MCF 10A (cell line): ENCODE measurements at regions not wholly inside any gene's neighbourhood (a gene's known extent, or its start where the extent isn't known, plus 50 kb on each side); places are given as distances from the start of the nearest gene placed in this dataset.

Experiments
- BruUV-seq: library from RNA; stranded (reverse); fragments of 400-500 nt; replicated peaks from 2 replicates; lab custom pipeline; 2021; lab: Mats Ljungman, UMichigan
- CTCF ChIA-PET: fragments of 300-600 bp; sonication (Branson Sonifier 250); formaldehyde crosslinking; extraction: SDS; loops from one replicate; lab custom pipeline; 2021; ENCODE audit warnings: antibody characterized with exemption, inconsistent platforms; lab: Yijun Ruan, JAX
- POLR2A ChIA-PET: fragments of 300-600, 350-650 bp; sonication (Branson Sonifier 250); formaldehyde crosslinking; extraction: SDS; loops from one replicate; lab custom pipeline; 2020; ENCODE audit warnings: antibody characterized with exemption, inconsistent platforms; lab: Yijun Ruan, JAX
- DNase-seq: peaks from one replicate; pipeline ENCODE4 v3.0.0-alpha.2; 2018; ENCODE audit not compliant: unreplicated experiment
- H3K27ac Mint-ChIP-seq: one replicate; pipeline ENCODE4 v1.8.0; 2022; ENCODE audit warnings: mild to moderate bottlenecking, low read depth, mixed read lengths; ENCODE audit not compliant: unreplicated experiment
- H3K27me3 Mint-ChIP-seq: one replicate; pipeline ENCODE4 v1.8.0; 2022; ENCODE audit warnings: mixed read lengths; ENCODE audit not compliant: insufficient read depth, unreplicated experiment
- H3K36me3 Mint-ChIP-seq: one replicate; pipeline ENCODE4 v1.8.0; 2022; ENCODE audit warnings: mild to moderate bottlenecking, moderate library complexity, mixed read lengths; ENCODE audit not compliant: insufficient read depth, unreplicated experiment
- H3K4me1 Mint-ChIP-seq: one replicate; pipeline ENCODE4 v1.8.0; 2022; ENCODE audit warnings: mixed read lengths; ENCODE audit not compliant: insufficient read depth, unreplicated experiment
- H3K4me3 Mint-ChIP-seq: one replicate; pipeline ENCODE4 v1.8.0; 2022; ENCODE audit warnings: mild to moderate bottlenecking, moderate library complexity, mixed read lengths; ENCODE audit not compliant: unreplicated experiment
- H3K9me3 Mint-ChIP-seq: one replicate; pipeline ENCODE4 v1.8.0; 2022; ENCODE audit warnings: mixed read lengths; ENCODE audit not compliant: unreplicated experiment
- intact Hi-C: fragments of 100-400 bp; cut with micrococcal nuclease; formaldehyde crosslinking; loops from 2 replicates; pipeline ENCODE4 v1.14.1; 2022
- TF ChIP-seq, protein P1 (sequence below): fragments of 200-600 bp; IDR thresholded peaks from one replicate; pipeline ENCODE4 v1.8.0; 2022; ENCODE audit warnings: antibody characterized with exemption, mild to moderate bottlenecking; ENCODE audit not compliant: unreplicated experiment

DNA sequence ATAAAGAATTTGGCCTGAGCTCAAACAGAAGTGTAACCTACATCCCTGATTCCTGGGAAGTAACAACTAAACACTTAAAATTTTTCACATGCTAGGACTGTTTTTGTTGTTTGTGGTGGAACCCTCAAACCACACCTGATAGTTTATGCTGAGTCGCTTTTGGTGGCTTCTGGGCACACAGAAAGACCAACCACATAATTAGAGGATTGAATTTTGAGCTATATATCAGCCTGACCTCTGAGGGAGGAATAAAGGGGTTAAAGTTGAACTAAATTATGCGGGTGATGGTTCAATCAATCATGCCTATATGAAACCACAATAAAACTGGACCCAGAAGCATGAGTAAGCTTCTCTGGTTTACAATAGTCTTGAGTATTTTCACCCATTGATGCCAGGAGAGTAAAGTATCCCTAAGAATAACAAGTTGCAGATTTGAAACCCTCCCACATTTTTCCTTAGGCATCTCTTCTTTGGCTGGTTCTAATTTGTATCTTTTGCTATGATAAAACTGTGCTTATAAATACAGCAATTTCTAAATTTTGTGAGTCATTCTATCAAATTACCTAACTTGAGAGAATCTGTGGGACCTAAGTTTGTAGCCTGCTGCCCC lies 1304.5 kb upstream of the GBE1 start:
- ChIA-PET CTCF (interaction anchor here (1.0 kb wide), 1 partner anchor 19 kb away, joined by 4 read pairs; no protein-coding TSS in a partner anchor), POLR2A (interaction anchor here (0.6 kb wide), 1 partner anchor 623 kb away, joined by 3 read pairs; no protein-coding TSS in a partner anchor)
- Mint-ChIP-seq H3K27ac (no peak overlapping the region), H3K36me3 (no peaks in the 10 kb centered on the region), H3K4me1 (peaks cover 18% of the 10 kb centered on the region), H3K27me3 (no peaks in the 10 kb centered on the region), H3K4me3 (no peak overlapping the region), H3K9me3 (peaks cover 6% of the 10 kb centered on the region)
- TF ChIP-seq, protein P1, sequence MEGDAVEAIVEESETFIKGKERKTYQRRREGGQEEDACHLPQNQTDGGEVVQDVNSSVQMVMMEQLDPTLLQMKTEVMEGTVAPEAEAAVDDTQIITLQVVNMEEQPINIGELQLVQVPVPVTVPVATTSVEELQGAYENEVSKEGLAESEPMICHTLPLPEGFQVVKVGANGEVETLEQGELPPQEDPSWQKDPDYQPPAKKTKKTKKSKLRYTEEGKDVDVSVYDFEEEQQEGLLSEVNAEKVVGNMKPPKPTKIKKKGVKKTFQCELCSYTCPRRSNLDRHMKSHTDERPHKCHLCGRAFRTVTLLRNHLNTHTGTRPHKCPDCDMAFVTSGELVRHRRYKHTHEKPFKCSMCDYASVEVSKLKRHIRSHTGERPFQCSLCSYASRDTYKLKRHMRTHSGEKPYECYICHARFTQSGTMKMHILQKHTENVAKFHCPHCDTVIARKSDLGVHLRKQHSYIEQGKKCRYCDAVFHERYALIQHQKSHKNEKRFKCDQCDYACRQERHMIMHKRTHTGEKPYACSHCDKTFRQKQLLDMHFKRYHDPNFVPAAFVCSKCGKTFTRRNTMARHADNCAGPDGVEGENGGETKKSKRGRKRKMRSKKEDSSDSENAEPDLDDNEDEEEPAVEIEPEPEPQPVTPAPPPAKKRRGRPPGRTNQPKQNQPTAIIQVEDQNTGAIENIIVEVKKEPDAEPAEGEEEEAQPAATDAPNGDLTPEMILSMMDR = no peak
- intact Hi-C loops = no loop called here
- DNase-seq = peak; percentile 9
- BruUV-seq = no TSS peak

DNA sequence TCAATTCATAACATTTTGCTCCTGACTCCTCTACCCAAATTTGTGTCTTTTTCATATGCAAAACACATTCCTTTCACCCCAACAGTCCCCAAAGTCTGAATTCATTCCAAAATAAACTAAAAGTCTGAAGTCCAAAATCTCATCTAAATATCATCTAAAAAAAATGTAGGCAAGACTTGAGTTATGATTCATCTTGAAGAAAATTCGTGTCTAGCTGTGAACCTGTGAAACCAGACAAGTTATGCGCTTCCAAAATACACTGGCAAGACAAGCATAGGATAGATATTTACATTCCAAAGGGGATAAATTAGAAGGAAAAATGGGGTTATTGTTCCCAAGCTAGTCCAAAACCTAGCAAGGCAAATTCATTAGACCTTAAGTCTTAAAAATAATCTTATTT lies 1302.0 kb upstream of the GBE1 start:
- Mint-ChIP-seq H3K9me3 (peaks cover 6% of the 10 kb centered on the region), H3K27ac (no peak overlapping the region), H3K4me3 (no peak overlapping the region), H3K36me3 (no peaks in the 10 kb centered on the region), H3K27me3 (no peaks in the 10 kb centered on the region), H3K4me1 (peaks cover 18% of the 10 kb centered on the region)
- TF ChIP-seq, protein P1 = no peak
- POLR2A ChIA-PET = no interaction called here
- CTCF ChIA-PET = no interaction called here
- no peak for DNase-seq
- BruUV-seq = no TSS peak
- intact Hi-C loops = no loop called here

DNA sequence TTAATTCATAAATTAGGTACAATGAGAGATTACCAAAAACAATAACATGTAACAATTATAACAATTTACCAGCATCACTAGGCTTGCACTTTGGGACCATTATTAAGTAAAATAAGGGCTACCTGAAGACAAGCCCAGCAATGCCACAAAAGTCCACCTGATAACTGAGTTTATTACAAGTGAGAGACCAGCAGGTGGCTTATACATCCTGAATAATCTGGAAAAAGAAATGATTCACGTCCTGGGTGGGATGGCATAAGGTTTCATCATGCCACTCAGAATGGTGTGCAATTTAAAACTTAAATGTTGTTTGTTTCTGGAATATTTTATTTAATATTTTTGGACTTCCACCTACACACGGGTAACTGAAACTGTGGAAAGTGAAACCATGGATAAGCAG lies 1287.1 kb upstream of the GBE1 start:
- Mint-ChIP-seq H3K4me1 (no peaks in the 10 kb centered on the region), H3K27me3 (no peaks in the 10 kb centered on the region), H3K36me3 (no peaks in the 10 kb centered on the region), H3K4me3 (no peak overlapping the region), H3K27ac (no peak overlapping the region), H3K9me3 (no peaks in the 10 kb centered on the region)
- CTCF ChIA-PET = no interaction called here
- TF ChIP-seq, protein P1 = no peak
- intact Hi-C loops = no loop called here
- DNase-seq = no peak
- POLR2A ChIA-PET = no interaction called here
- no TSS peak for BruUV-seq

DNA sequence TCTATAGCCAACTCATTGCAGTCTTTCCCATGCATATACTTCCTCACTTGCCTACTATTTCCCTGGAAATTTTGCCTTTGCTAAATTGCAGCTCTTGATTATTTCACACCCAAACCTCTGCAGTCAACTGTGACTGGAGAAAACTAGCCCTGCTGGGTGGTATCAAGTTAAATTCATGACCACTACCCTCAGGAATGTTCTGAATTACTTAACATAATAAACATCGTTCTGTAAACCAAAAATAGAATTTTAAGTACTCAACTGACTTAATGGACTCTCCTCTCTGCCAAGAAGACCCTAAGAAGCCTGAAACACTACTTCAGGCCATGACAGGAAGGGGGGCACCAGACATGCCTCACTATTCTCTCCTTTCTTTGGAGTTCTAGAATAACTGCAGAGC lies 1278.0 kb upstream of the GBE1 start:
- intact Hi-C loops = no loop called here
- ChIA-PET CTCF (no interaction called here), POLR2A (no interaction called here)
- TF ChIP-seq, protein P1 = no peak
- H3K36me3 Mint-ChIP-seq = no peaks in the 10 kb centered on the region
- H3K27me3 Mint-ChIP-seq = no peaks in the 10 kb centered on the region
- peak; percentile 10 for DNase-seq
- no TSS peak for BruUV-seq
- peaks cover 16% of the 10 kb centered on the region for H3K4me1 Mint-ChIP-seq
- peaks cover 14% of the 10 kb centered on the region for H3K9me3 Mint-ChIP-seq
- no peak overlapping the region for H3K4me3 Mint-ChIP-seq
- no peak overlapping the region for H3K27ac Mint-ChIP-seq
